GM18873 (cell line): ENCODE measurements at regions not wholly inside any gene's neighbourhood (a gene's known extent, or its start where the extent isn't known, plus 50 kb on each side); places are given as distances from the start of the nearest gene placed in this dataset.
"Not testable (repeated sequence)": the region's sequence is repeated elsewhere in the genome, so short reads cannot be mapped to it uniquely, and the experiment has no call there.

ENCODE experiments used
- ATAC-seq: cut with Tn5 transposase; IDR thresholded peaks from one replicate; pipeline ENCODE4 v1.9.1; 2021; ENCODE audit warnings: mild to moderate bottlenecking, moderate library complexity, moderate number of reproducible peaks; ENCODE audit not compliant: unreplicated experiment, low FRiP score

- no peak for ATAC-seq
Measured at GRCh38 chr7:120070201-120070600, 202.8 kb upstream of the KCND2 start.

GRCh38 chr7:120077777-120078176 lies 195.2 kb upstream of the KCND2 start:
- no peak for ATAC-seq

GRCh38 chr7:120079022-120079421 lies 194.0 kb upstream of the KCND2 start:
- ATAC-seq, result no peak

GRCh38 chr7:120079704-120080103 lies 193.3 kb upstream of the KCND2 start:
- ATAC-seq, result no peak

GRCh38 chr7:120086468-120086867 lies 186.5 kb upstream of the KCND2 start:
- not testable (repeated sequence) for ATAC-seq

GRCh38 chr7:120089968-120090367 lies 183.0 kb upstream of the KCND2 start:
- no peak for ATAC-seq

- ATAC-seq, result no peak
Measured at GRCh38 chr7:120091807-120092206, 181.2 kb upstream of the KCND2 start.

- ATAC-seq, result no peak
Measured at GRCh38 chr7:120097020-120097419, 176.0 kb upstream of the KCND2 start.

- ATAC-seq, result no peak
Measured at GRCh38 chr7:120097774-120098173, 175.2 kb upstream of the KCND2 start.

GRCh38 chr7:120108376-120108775 lies 164.6 kb upstream of the KCND2 start:
- ATAC-seq, result no peak

- ATAC-seq, result no peak
Measured at GRCh38 chr7:120110169-120110568, 162.8 kb upstream of the KCND2 start.

- no peak for ATAC-seq
Measured at GRCh38 chr7:120114626-120115025, 158.3 kb upstream of the KCND2 start.

GRCh38 chr7:120123528-120123927 lies 149.4 kb upstream of the KCND2 start:
- no peak for ATAC-seq

GRCh38 chr7:120131096-120131839 lies 141.7 kb upstream of the KCND2 start:
- no peak for ATAC-seq

GRCh38 chr7:120138497-120138896 lies 134.5 kb upstream of the KCND2 start:
- no peak for ATAC-seq

GRCh38 chr7:120156476-120156875 lies 116.5 kb upstream of the KCND2 start:
- ATAC-seq, result no peak

- no peak for ATAC-seq
Measured at GRCh38 chr7:120160166-120160565, 112.8 kb upstream of the KCND2 start.

GRCh38 chr7:120163449-120163848 lies 109.5 kb upstream of the KCND2 start:
- ATAC-seq, result no peak

- ATAC-seq, result no peak
Measured at GRCh38 chr7:120165227-120165626, 107.7 kb upstream of the KCND2 start.

GRCh38 chr7:120168066-120168465 lies 104.9 kb upstream of the KCND2 start:
- no peak for ATAC-seq

- ATAC-seq, result no peak
Measured at GRCh38 chr7:120169996-120170783, 102.8 kb upstream of the KCND2 start.

GRCh38 chr7:120170834-120171233 lies 102.1 kb upstream of the KCND2 start:
- no peak for ATAC-seq
